ENCODE measurements at regions not wholly inside any gene's neighbourhood (a gene's known extent, or its start where the extent isn't known, plus 50 kb on each side); places are given as distances from the start of the nearest gene placed in this dataset.

- no peak for TF ChIP-seq CTCF (IDR thresholded peaks at IDR 0.05)
- TF ChIP-seq POLR2A (IDR thresholded peaks at IDR 0.05): no peak
- no peak for TF ChIP-seq EP300 (IDR thresholded peaks at IDR 0.05)
- TF ChIP-seq POLR2AphosphoS5 (IDR thresholded peaks at IDR 0.05): no peak
- H3K27me3 ChIP-seq: no peaks in the 10 kb centered on the region
- WGBS, 2 donors: 87 to 91% methylated on average over 4 of the region's 4 CpGs
- no peak overlapping the region for H3K27ac ChIP-seq
- intact Hi-C loops (cut with DNase I): no loop called here
- no peak overlapping the region for H3K4me3 ChIP-seq
- peaks cover 0 to 2% (median 0%) of the 10 kb centered on the region in 4 donors for H3K9me3 ChIP-seq
- DNase-seq: no peak
- H3K4me1 ChIP-seq: no peaks in the 10 kb centered on the region
- no peaks in the 10 kb centered on the region for H3K36me3 ChIP-seq
Measured at GRCh38 chr1:199953651-199954050, 73.9 kb upstream of the NR5A2 start.

DNA sequence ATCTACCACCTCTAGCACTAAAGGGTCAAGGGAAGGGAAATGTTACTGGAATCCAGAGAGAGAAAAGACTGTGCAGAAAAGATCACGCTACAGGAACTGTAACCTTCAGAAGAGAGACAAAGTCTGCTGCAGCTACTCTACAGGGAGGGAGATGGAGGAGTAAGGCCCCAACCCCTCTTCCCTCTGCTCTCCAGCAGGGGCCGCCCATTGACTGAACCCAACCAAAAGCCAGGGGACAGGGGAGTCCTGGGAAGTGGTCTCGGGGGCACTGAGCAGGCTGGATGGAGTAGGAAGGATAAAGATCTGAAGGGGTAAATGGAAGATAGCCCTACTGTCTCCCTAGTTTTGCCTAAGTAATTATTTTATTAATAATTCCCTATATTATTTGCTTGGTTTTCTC is 72.8 kb upstream of the NR5A2 start:
- 35 to 76% methylated on average over 3 of the region's 3 CpGs for WGBS, 2 donors

DNA sequence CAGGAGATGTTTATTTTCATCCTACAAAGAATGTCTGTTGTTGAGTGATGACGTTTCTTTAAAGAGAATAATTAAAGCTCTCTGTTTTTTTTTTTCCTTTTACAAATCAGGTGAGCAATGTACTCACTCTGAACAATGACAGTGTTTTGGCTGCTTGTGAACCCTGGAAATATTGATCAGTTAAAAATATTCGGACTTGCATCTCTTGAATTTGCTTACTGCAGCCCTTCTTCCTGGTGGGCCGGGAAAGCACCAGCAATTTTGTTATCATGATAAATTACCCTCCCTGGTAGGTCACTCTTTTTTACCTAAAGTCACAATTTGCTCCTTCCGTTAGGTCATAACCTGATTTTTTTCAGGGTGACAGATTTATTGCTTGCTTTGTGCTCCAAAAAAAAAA is 72.3 kb upstream of the NR5A2 start:
- H3K36me3 ChIP-seq: no peaks in the 10 kb centered on the region
- TF ChIP-seq EP300 (IDR thresholded peaks at IDR 0.05) (no peak), CTCF (IDR thresholded peaks at IDR 0.05) (no peak), POLR2A (IDR thresholded peaks at IDR 0.05) (no peak), POLR2AphosphoS5 (IDR thresholded peaks at IDR 0.05) (no peak)
- no peak overlapping the region for H3K4me3 ChIP-seq
- H3K27ac ChIP-seq: no peak overlapping the region
- 76% methylated on average over 4 of the region's 4 CpGs for WGBS, 2 donors
- DNase-seq: no peak
- intact Hi-C loops (cut with DNase I): no loop called here
- H3K27me3 ChIP-seq: no peaks in the 10 kb centered on the region
- H3K4me1 ChIP-seq: no peaks in the 10 kb centered on the region
- peaks cover 0 to 2% (median 0%) of the 10 kb centered on the region in 4 donors for H3K9me3 ChIP-seq

More for the DNA sequence above, 72.8 kb upstream of the NR5A2 start:
- H3K4me1 ChIP-seq: no peaks in the 10 kb centered on the region
- H3K36me3 ChIP-seq: no peaks in the 10 kb centered on the region
- H3K27me3 ChIP-seq: no peaks in the 10 kb centered on the region
- peaks cover 0 to 2% (median 0%) of the 10 kb centered on the region in 4 donors for H3K9me3 ChIP-seq
- DNase-seq: no peak
- TF ChIP-seq EP300 (IDR thresholded peaks at IDR 0.05) (no peak), POLR2A (IDR thresholded peaks at IDR 0.05) (no peak), CTCF (IDR thresholded peaks at IDR 0.05) (no peak), POLR2AphosphoS5 (IDR thresholded peaks at IDR 0.05) (no peak)
- no peak overlapping the region for H3K4me3 ChIP-seq
- H3K27ac ChIP-seq: no peak overlapping the region
- intact Hi-C loops (cut with DNase I): no loop called here

- no peaks in the 10 kb centered on the region for H3K36me3 ChIP-seq
- WGBS, 2 donors: 16 to 73% methylated on average over 4 of the region's 4 CpGs
- peaks cover 0 to 2% (median 0%) of the 10 kb centered on the region in 4 donors for H3K9me3 ChIP-seq
- intact Hi-C loops (cut with DNase I): no loop called here
- no peak overlapping the region for H3K27ac ChIP-seq
- TF ChIP-seq EP300 (IDR thresholded peaks at IDR 0.05) (no peak), CTCF (IDR thresholded peaks at IDR 0.05) (no peak)
- H3K27me3 ChIP-seq: no peaks in the 10 kb centered on the region
- no peak for DNase-seq
- H3K4me3 ChIP-seq: no peak overlapping the region
- no peaks in the 10 kb centered on the region for H3K4me1 ChIP-seq
Measured at GRCh38 chr1:199956005-199956404, 71.5 kb upstream of the NR5A2 start.

GRCh38 chr1:199959033-199959774 is 68.3 kb upstream of the NR5A2 start:
- no peaks in the 10 kb centered on the region for H3K36me3 ChIP-seq
- no peak for DNase-seq
- intact Hi-C loops (cut with DNase I): no loop called here
- H3K4me1 ChIP-seq: no peaks in the 10 kb centered on the region
- TF ChIP-seq POLR2AphosphoS5 (IDR thresholded peaks at IDR 0.05) (no peak), EP300 (IDR thresholded peaks at IDR 0.05) (no peak), POLR2A (IDR thresholded peaks at IDR 0.05) (no peak), CTCF (IDR thresholded peaks at IDR 0.05) (no peak)
- WGBS, 2 donors: 96 to 97% methylated on average over 29 of the region's 29 CpGs
- no peak overlapping the region for H3K4me3 ChIP-seq
- no peaks in the 10 kb centered on the region for H3K27me3 ChIP-seq
- H3K27ac ChIP-seq: no peak overlapping the region
- H3K9me3 ChIP-seq: peaks cover 0 to 2% (median 0%) of the 10 kb centered on the region in 4 donors

All from sigmoid colon (tissue), 6 donors.